GM12865 (cell line): ENCODE measurements at regions not wholly inside any gene's neighbourhood (a gene's known extent, or its start where the extent isn't known, plus 50 kb on each side); places are given as distances from the start of the nearest gene placed in this dataset.

Experiments used
- DNase-seq: peaks from one replicate; pipeline ENCODE4 v3.0.0; 2010; ENCODE audit warnings: low read depth
- H3K4me3 ChIP-seq: 2 replicates; pipeline ENCODE4 v1.5.1; 2011; ENCODE audit warnings: mild to moderate bottlenecking, low read depth, low read length, control low read depth
- TF ChIP-seq, protein P1 (sequence below): IDR thresholded peaks from 2 replicates; pipeline ENCODE4 v1.5.1; 2011; ENCODE audit warnings: low read length, control low read depth, low read depth, inconsistent platforms; ENCODE audit not compliant: insufficient read depth; ENCODE audit errors: missing control alignments

DNA sequence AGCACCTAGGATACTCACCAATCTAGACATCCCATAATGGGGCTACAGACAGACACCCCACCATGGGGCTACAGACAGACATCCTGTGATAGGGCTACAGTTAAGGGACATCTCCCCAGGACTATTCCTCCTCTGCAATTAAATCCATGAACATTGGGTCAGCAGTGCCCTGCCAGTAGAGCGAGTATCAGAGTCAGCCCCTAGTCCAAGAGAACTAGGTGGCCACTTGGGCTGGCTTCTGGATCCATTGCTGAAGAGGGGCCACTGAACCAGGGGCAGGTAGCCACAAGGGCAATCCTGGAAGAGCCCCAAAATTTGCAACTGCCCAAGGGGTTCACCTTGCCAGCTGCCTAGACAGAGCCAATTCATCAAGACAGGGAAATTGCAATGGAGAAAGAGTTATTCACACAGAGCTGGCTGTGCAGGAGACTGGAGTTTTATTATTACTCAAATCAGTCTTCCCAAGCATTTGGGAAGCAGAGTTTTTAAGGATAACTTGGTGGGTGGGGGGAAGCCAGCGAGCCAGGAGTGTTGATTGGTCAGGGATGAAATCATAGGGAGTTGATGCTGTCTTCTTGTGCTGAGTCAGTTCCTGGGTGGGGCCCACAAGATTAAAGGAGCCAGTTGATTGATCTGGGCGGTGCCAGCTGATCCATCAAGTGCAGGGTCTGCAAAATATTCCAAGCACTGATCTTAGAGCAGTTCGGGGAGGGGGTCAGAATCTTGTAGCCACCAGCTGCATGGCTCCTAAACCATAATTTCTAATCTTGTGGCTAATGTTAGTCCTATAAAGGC lies 170.2 kb upstream of the SMAD3 start:
- DNase-seq: no peak
- TF ChIP-seq, protein P1, sequence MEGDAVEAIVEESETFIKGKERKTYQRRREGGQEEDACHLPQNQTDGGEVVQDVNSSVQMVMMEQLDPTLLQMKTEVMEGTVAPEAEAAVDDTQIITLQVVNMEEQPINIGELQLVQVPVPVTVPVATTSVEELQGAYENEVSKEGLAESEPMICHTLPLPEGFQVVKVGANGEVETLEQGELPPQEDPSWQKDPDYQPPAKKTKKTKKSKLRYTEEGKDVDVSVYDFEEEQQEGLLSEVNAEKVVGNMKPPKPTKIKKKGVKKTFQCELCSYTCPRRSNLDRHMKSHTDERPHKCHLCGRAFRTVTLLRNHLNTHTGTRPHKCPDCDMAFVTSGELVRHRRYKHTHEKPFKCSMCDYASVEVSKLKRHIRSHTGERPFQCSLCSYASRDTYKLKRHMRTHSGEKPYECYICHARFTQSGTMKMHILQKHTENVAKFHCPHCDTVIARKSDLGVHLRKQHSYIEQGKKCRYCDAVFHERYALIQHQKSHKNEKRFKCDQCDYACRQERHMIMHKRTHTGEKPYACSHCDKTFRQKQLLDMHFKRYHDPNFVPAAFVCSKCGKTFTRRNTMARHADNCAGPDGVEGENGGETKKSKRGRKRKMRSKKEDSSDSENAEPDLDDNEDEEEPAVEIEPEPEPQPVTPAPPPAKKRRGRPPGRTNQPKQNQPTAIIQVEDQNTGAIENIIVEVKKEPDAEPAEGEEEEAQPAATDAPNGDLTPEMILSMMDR: no peak

DNA sequence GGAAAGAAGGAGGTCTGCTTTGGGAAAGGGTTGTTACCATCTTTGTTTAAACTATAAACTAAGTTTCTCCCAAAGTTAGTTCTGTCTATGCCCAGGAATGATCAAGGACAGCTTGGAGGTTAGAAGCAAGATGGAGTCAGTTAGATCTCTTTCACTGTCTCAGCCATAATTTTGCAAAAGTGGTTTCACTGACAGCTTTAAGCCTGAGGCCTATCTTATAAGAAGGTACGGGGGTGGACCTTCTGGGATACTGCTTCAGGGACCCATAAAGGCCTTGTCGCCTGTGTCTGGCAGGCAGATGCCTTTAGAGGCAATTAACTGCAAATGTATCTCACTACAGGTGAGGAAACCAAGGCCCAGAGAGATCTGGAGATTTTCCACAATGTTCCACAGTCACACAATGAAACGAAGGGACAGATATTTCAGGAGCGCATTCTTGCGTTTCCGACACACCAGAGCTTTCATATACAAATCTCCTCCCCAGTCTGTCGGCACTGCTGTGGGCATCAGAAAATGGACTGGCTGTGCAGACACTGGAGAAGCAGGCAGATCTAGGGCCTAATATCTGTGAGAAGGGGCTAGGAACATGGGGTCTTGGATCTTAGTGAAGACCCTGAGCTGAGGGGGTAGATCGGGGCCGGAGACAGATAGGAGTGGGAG lies 169.5 kb upstream of the SMAD3 start:
- TF ChIP-seq, protein P1: no peak
- no peak overlapping the region for H3K4me3 ChIP-seq
- DNase-seq: no peak

More for the DNA sequence above, 170.2 kb upstream of the SMAD3 start:
- no peak overlapping the region for H3K4me3 ChIP-seq

DNA sequence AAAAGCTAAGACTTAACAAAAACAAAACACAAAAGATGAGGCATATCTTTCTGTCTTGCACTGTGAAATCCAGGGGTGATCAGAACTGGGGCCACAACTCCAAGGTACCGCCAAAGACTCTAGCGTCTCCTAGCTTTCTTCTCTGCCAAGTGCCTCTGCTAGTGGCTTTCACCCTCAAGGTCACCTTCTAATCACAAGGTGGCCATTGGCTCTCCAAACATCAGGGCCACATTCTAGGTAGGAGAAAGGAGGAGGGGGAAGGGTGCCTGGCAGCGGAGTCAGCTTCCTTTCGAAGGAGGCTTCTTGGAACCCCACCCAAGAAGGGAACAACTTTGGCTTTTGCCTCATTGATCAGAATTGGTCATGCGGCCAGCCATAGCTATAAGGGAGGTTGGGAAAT lies 168.8 kb upstream of the SMAD3 start:
- H3K4me3 ChIP-seq: no peak overlapping the region
- TF ChIP-seq, protein P1: no peak
- no peak for DNase-seq

DNA sequence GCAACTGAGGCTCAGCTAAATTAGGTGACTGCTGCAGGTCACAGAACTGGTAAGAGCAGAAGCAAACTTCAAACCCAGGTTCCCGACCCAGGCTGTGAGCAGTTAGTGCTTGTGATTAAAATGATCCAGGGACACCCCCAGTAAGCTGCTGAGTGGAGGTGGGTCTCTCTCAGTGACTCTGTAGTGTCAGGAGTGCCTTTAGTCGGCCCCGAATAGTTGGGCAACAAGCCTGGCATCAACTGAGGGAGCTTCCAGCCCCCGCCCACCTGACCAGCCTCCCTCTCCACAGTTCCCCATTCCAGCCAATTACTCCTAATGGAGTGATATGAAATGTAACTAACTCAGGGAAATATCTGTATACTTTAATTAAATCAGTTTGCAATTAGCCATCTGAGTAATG lies 168.0 kb upstream of the SMAD3 start:
- no peak for DNase-seq
- H3K4me3 ChIP-seq: no peak overlapping the region
- TF ChIP-seq, protein P1: no peak

DNA sequence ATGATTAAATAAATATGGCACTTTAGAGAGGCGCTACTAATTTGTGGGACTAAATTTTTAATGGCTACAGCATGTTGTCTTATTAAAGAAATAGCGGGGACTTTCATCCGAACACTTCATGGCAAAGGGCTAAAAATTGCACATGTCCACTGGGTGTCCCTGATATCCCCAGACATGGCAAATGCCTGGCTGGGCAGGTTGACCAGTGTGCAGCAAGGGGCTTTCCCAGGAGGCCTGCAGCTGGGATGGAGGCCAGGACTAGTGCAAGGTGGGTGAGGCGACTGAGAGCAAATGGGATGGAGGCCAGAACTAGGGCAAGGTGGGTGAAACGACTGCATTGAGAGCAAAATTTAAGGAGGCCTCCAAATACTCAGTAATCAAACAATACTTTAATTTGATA lies 167.4 kb upstream of the SMAD3 start:
- TF ChIP-seq, protein P1: no peak
- H3K4me3 ChIP-seq: no peak overlapping the region
- no peak for DNase-seq

DNA sequence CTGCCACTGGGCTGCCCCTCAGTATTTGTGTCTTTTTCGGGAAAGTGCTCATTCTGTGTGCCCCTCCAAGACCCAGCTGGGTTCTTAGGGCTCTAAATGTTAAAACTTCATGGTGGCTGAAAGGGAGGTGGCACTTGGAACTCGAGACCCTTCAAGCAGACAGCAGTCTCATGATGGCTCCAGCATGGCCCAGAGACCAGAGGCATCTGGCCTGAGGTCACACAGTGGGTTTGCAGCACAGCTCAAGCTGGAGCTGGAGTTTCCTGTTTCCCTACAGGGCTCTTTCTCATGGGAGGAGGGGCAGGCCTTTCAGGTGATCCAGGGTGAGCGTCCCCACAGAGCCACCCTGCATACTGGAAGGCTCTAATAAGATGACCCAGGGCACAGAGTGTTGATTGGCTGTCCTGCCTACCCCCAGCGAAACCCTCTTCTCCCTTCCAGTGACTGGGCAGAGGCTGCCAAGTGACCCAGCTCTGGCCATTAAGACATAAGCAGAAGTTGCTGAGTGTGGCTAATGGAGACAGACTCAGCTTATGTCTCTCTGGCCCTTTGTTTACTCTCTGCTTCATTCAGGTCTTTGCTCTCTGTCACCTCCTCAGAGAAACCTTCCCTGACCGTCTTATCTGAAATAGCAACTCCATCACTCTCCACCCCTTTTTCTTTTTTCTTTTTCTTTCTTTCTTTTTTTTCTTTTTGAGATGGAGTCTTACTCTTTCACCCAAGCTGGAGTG lies 166.6 kb upstream of the SMAD3 start:
- H3K4me3 ChIP-seq: no peak overlapping the region
- TF ChIP-seq, protein P1: no peak
- DNase-seq: no peak
